ENCODE measurements at regions not wholly inside any gene's neighbourhood (a gene's known extent, or its start where the extent isn't known, plus 50 kb on each side); places are given as distances from the start of the nearest gene placed in this dataset.
"Not testable (repeated sequence)": the region's sequence is repeated elsewhere in the genome, so short reads cannot be mapped to it uniquely, and the experiment has no call there.

GRCh38 chr12:78530100-78530765 lies 334.3 kb upstream of the SYT1 start:
- no peak for DNase-seq

- no peak for DNase-seq
Measured at GRCh38 chr12:78531831-78532458, 332.6 kb upstream of the SYT1 start.

- DNase-seq, result no peak
Measured at GRCh38 chr12:78534311-78534710, 330.3 kb upstream of the SYT1 start.

GRCh38 chr12:78540606-78541336 lies 323.8 kb upstream of the SYT1 start:
- DNase-seq, result no peak

GRCh38 chr12:78550831-78551230 lies 313.7 kb upstream of the SYT1 start:
- no peak for DNase-seq

GRCh38 chr12:78555802-78556201 lies 308.8 kb upstream of the SYT1 start:
- no peak for DNase-seq

GRCh38 chr12:78556651-78557050 lies 307.9 kb upstream of the SYT1 start:
- DNase-seq, result no peak

GRCh38 chr12:78559416-78559815 lies 305.2 kb upstream of the SYT1 start:
- no peak for DNase-seq

- no peak for DNase-seq
Measured at GRCh38 chr12:78559886-78560285, 304.7 kb upstream of the SYT1 start.

GRCh38 chr12:78560633-78561032 lies 303.9 kb upstream of the SYT1 start:
- no peak for DNase-seq

GRCh38 chr12:78562368-78563205 lies 302.0 kb upstream of the SYT1 start:
- DNase-seq, result peak; percentile 31

- DNase-seq, result no peak
Measured at GRCh38 chr12:78563826-78564225, 300.7 kb upstream of the SYT1 start.

GRCh38 chr12:78566456-78566855 lies 298.1 kb upstream of the SYT1 start:
- DNase-seq, result no peak

GRCh38 chr12:78568321-78569020 lies 296.1 kb upstream of the SYT1 start:
- no peak for DNase-seq

GRCh38 chr12:78571953-78572352 lies 292.6 kb upstream of the SYT1 start:
- DNase-seq, result no peak

GRCh38 chr12:78575208-78575607 lies 289.4 kb upstream of the SYT1 start:
- DNase-seq, result not testable (repeated sequence)

- DNase-seq, result no peak
Measured at GRCh38 chr12:78579846-78580245, 284.7 kb upstream of the SYT1 start.

- no peak for DNase-seq
Measured at GRCh38 chr12:78580296-78580695, 284.3 kb upstream of the SYT1 start.

- DNase-seq, result no peak
Measured at GRCh38 chr12:78584695-78585094, 279.9 kb upstream of the SYT1 start.

GRCh38 chr12:78585132-78585531 lies 279.4 kb upstream of the SYT1 start:
- DNase-seq, result no peak

GRCh38 chr12:78586790-78587189 lies 277.8 kb upstream of the SYT1 start:
- DNase-seq, result no peak

GRCh38 chr12:78599366-78599765 lies 265.2 kb upstream of the SYT1 start:
- DNase-seq, result no peak

- no peak for DNase-seq
Measured at GRCh38 chr12:78600541-78600940, 264.0 kb upstream of the SYT1 start.

Data from NCI-H2227 treated with DMSO at 0.1 percent for 48 hours (cell line).